Esophagus squamous epithelium (tissue), 5 donors: ENCODE measurements at regions not wholly inside any gene's neighbourhood (a gene's known extent, or its start where the extent isn't known, plus 50 kb on each side); places are given as distances from the start of the nearest gene placed in this dataset.
"Not testable (repeated sequence)": the region's sequence is repeated elsewhere in the genome, so short reads cannot be mapped to it uniquely, and the experiment has no call there.

ENCODE experiments used
- DNase-seq: peaks from one replicate; lab custom pipeline; 2025; lab: John Stamatoyannopoulos, UW
- H3K27ac ChIP-seq, 4 donors: fragments of 200-600 bp; sonication (generic); one replicate each; pipeline ENCODE4 v1.5.1; 2016 to 2019; ENCODE audit warnings: mild to moderate bottlenecking in 1 of 4
- H3K27me3 ChIP-seq, 4 donors: fragments of 200-600 bp; sonication (generic); 1 replicate in 3 of 4; 2 replicates in 1 of 4; pipeline versions ENCODE4 v1.5.1 to v1.6.0; 2017 to 2021; ENCODE audit warnings: antibody characterized with exemption in 1 of 4
- H3K36me3 ChIP-seq, 3 donors: fragments of 200-600 bp; sonication (generic); one replicate each; pipeline ENCODE4 v1.5.1; 2016 to 2019
- H3K4me1 ChIP-seq, 3 donors: fragments of 200-600 bp; sonication (generic); one replicate each; pipeline ENCODE4 v1.5.1; 2017 to 2019
- H3K4me3 ChIP-seq, 4 donors: fragments of 200-600 bp; sonication (generic); 1 replicate in 3 of 4; 2 replicates in 1 of 4; pipeline ENCODE4 v1.5.1; 2016 to 2019; ENCODE audit warnings: mild to moderate bottlenecking in 2 of 4, moderate library complexity in 1 of 4
- H3K9me3 ChIP-seq, 3 donors: fragments of 200-600 bp; sonication (generic); one replicate each; pipeline ENCODE4 v1.5.1; 2016 to 2019
- POLR2A ChIP-seq, 4 donors: fragments of 450-650 bp; IDR thresholded peaks; one replicate each; pipeline ENCODE4 v1.6.1; 2017; ENCODE audit warnings: antibody characterized with exemption in 4 of 4, mild to moderate bottlenecking in 4 of 4, moderate library complexity in 3 of 4
- WGBS, 2 donors: methylation state at CpG; one replicate each; pipeline ENCODE4 v1.1.5; 2018; 5-methylcytosine and 5-hydroxymethylcytosine counted together
- intact Hi-C: fragments of 100-400 bp; cut with DNase I; formaldehyde crosslinking; loops from one replicate; pipeline ENCODE4 v1.15.0; 2022
- TF ChIP-seq, protein P1 (sequence below), 6 experiments: fragments of 450-650 bp in 4 of 6; fragments of 200-600 bp in 2 of 6; sonication (generic) in 2 of 6; IDR thresholded peaks; one replicate each; pipeline ENCODE4 v1.5.1; 2016 to 2019; ENCODE audit warnings: antibody characterized with exemption in 6 of 6, mild to moderate bottlenecking in 4 of 6, moderate library complexity in 4 of 6
- donor health status: DM: yes; HTN: yes; CAD: no.

DNA sequence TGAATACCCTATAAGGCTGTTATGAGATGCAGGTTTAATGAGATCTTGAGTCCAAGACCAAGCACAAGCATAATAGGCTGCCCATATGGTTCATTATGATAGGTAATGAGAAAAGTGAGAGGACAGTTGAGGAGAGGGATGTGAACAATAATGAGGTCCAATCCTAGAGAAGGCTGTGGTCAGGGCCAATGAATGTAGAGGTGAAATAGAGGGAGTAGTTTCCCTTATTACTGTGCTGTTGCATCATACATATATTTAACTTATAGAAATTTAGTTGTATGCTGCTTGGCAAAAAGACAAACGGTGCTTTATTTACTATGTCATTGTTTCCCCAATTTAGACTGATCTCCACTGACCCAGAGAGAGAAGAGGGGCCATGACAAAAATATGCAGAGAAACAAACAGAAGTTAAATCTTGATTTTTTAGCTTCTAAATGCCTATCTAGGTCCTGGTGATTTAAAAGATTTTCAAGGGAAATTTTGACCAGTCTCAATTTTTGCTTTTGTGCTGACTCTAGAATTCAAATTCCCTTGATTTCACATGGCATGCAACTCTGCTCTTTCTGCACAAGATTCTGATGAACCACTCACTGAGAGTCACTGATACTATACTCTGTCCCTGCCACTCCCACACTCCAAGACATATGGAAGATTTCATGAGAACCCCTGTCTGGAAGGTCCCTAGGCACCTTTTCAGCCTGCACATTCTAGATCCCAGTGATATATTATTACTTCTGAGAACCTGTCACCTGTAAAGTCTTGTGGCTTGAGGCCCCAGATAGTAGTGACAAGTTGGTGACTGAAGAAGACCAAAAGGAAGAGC lies 159.7 kb downstream of the VSIG4 start:
- WGBS, 2 donors, result 41 to 58% methylated on average over 1 of the region's 1 CpG
- H3K4me3 ChIP-seq, result no peak overlapping the region
- intact Hi-C loops, result no loop called here

DNA sequence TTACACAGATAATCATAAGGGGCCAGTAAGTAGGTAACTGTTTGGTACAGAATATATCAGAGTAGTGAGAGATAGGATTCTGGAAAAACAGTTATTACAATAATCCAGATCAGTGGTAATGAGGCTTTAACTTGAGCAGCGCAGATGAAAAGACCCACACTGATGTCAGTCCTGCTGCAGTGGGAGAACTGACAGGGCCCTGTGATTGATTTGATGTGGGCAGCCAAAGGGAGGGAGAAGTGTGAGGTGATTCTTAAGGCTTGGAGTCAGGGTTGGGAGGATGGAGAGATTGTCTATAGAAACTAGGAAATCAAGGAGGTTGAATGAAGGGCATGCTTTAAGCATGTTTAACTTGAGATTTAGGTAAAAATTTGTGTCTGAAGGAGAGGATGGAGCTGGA lies 161.4 kb downstream of the VSIG4 start:
- Histone ChIP-seq H3K27ac (no peak overlapping the region), H3K9me3 (no peaks in the 10 kb centered on the region), H3K27me3 (no peaks in the 10 kb centered on the region), H3K36me3 (no peaks in the 10 kb centered on the region), H3K4me3 (no peak overlapping the region), H3K4me1 (no peaks in the 10 kb centered on the region)
- DNase-seq, result no peak
- 60 to 77% methylated on average over 1 of the region's 1 CpG for WGBS, 2 donors
- intact Hi-C loops, result no loop called here
- no peak for TF ChIP-seq POLR2A (IDR thresholded peaks at IDR 0.05)
- TF ChIP-seq, protein P1, sequence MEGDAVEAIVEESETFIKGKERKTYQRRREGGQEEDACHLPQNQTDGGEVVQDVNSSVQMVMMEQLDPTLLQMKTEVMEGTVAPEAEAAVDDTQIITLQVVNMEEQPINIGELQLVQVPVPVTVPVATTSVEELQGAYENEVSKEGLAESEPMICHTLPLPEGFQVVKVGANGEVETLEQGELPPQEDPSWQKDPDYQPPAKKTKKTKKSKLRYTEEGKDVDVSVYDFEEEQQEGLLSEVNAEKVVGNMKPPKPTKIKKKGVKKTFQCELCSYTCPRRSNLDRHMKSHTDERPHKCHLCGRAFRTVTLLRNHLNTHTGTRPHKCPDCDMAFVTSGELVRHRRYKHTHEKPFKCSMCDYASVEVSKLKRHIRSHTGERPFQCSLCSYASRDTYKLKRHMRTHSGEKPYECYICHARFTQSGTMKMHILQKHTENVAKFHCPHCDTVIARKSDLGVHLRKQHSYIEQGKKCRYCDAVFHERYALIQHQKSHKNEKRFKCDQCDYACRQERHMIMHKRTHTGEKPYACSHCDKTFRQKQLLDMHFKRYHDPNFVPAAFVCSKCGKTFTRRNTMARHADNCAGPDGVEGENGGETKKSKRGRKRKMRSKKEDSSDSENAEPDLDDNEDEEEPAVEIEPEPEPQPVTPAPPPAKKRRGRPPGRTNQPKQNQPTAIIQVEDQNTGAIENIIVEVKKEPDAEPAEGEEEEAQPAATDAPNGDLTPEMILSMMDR (IDR thresholded peaks at IDR 0.05), result no peak

More for the DNA sequence above, 159.7 kb downstream of the VSIG4 start:
- no peak for TF ChIP-seq POLR2A (IDR thresholded peaks at IDR 0.05)
- TF ChIP-seq, protein P1 (IDR thresholded peaks at IDR 0.05), result no peak
- no peak for DNase-seq
- no peaks in the 10 kb centered on the region for H3K4me1 ChIP-seq
- no peak overlapping the region for H3K27ac ChIP-seq
- H3K9me3 ChIP-seq, result no peaks in the 10 kb centered on the region
- no peaks in the 10 kb centered on the region for H3K36me3 ChIP-seq
- no peaks in the 10 kb centered on the region for H3K27me3 ChIP-seq

DNA sequence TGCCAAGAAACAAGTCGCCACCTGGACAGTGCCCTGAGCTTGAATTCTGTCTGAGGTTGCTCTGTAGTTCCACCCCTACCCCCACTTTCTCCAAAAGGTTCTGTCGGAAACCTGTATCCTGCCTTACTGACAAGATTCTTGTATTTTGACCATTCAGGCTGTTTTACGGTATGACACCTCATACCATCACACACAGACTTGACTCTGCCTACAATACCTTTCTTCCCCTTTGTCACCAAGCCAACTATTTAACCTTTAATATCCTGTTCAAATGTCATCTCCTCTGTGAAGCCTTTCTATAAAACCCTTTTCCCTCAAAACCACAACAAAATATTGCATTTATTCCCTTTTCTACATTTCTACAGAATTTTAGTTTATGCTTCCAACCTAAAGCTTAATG lies 161.9 kb downstream of the VSIG4 start:
- TF ChIP-seq, protein P1 (IDR thresholded peaks at IDR 0.05), result no peak
- no peak for TF ChIP-seq POLR2A (IDR thresholded peaks at IDR 0.05)
- H3K4me1 ChIP-seq, result no peaks in the 10 kb centered on the region
- intact Hi-C loops, result no loop called here
- WGBS, 2 donors, result 58 to 73% methylated on average over 3 of the region's 3 CpGs
- no peak overlapping the region for H3K27ac ChIP-seq
- DNase-seq, result no peak
- H3K4me3 ChIP-seq, result no peak overlapping the region
- no peaks in the 10 kb centered on the region for H3K9me3 ChIP-seq
- no peaks in the 10 kb centered on the region for H3K36me3 ChIP-seq
- no peaks in the 10 kb centered on the region for H3K27me3 ChIP-seq

DNA sequence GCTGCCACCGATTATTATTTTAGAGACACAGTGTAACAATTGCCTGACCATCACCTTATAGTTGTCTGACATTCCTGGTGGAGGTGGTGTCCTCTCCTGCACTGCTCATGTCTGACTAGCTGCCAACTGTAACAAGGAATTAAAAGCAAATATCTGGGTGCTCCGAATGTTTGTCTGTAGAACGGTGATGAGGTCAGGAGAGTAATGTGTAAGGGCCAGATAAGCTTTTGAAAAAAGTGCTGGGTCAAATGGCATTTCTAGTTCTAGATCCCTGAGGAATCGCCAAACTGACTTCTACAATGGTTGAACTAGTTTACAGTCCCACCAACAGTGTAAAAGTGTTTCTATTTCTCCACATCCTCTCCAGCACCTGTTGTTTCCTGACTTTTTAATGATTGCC lies 164.3 kb downstream of the VSIG4 start:
- DNase-seq, H3K36me3 ChIP-seq, H3K27me3 ChIP-seq, intact Hi-C loops, H3K4me1 ChIP-seq, H3K4me3 ChIP-seq, H3K9me3 ChIP-seq, H3K27ac ChIP-seq: not testable (repeated sequence)
- 83 to 94% methylated on average over 3 to 4 of the region's 4 CpGs for WGBS, 2 donors

DNA sequence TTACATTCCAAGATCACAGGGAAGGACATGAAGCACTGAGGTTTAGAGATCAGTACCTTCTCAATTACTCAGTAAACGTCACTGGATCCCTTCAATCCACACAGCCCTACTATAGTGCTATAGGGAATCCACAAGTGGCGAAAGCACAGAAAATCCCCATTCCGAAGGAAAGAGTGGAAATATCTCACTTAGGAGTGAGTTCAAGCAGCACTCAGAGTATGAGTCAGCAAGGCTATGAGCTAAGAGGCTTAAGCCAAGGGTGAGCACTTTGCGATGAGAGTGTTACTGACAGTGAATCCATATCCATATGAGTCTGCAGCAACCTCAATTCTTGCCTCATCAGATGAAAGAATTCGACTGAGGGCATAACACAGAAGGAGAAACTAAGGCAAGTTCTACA lies 165.1 kb downstream of the VSIG4 start:
- intact Hi-C loops, result no loop called here

More for the DNA sequence above, 165.1 kb downstream of the VSIG4 start:
- no peak for DNase-seq
- WGBS, 2 donors, result 65 to 73% methylated on average over 5 of the region's 5 CpGs
- no peaks in the 10 kb centered on the region for H3K4me1 ChIP-seq
- no peak overlapping the region for H3K4me3 ChIP-seq
- no peak overlapping the region for H3K27ac ChIP-seq
- no peak for TF ChIP-seq POLR2A (IDR thresholded peaks at IDR 0.05)
- TF ChIP-seq, protein P1 (IDR thresholded peaks at IDR 0.05), result no peak
- H3K27me3 ChIP-seq, result no peaks in the 10 kb centered on the region
- no peaks in the 10 kb centered on the region for H3K36me3 ChIP-seq
- no peaks in the 10 kb centered on the region for H3K9me3 ChIP-seq
